GM12878 (cell line): ENCODE measurements at regions not wholly inside any gene's neighbourhood (a gene's known extent, or its start where the extent isn't known, plus 50 kb on each side); places are given as distances from the start of the nearest gene placed in this dataset.

Experiments
- ATAC-seq: fragments of 200-7000 bp; cut with Tn5 transposase; 3 replicates; pipeline ENCODE4 v1.9.1; 2020; ENCODE audit warnings: mild to moderate bottlenecking, moderate library complexity
- BruUV-seq: library from RNA; stranded (reverse); fragments of 400-500 nt; replicated peaks from 2 replicates; lab custom pipeline; 2021; lab: Mats Ljungman, UMichigan
- CTCF ChIA-PET: fragments of 300-600 bp; sonication (Branson Sonifier 250); formaldehyde crosslinking; extraction: SDS; loops from one replicate; lab custom pipeline; 2021; ENCODE audit warnings: inconsistent platforms; lab: Yijun Ruan, JAX
- POLR2A ChIA-PET: fragments of 350-600 bp; formaldehyde crosslinking; extraction: SDS; loops from one replicate; lab custom pipeline; 2021; ENCODE audit warnings: inconsistent platforms; lab: Charles Lee
- RAD21 ChIA-PET: fragments of 300-600 bp; sonication (Branson Sonifier 250); formaldehyde crosslinking; loops from one replicate; lab custom pipeline; 2023; ENCODE audit warnings: antibody characterized with exemption; ENCODE audit not compliant: unreplicated experiment; lab: Charles Lee
- SMC1A ChIA-PET: fragments of 300-600 bp; sonication (Branson Sonifier 250); formaldehyde crosslinking; loops from one replicate; lab custom pipeline; 2023; ENCODE audit not compliant: unreplicated experiment, uncharacterized antibody; lab: Charles Lee
- DNase-seq: peaks from one replicate; pipeline ENCODE4 v3.0.0-alpha.2; 2011; ENCODE audit warnings: low read depth, low spot score
- FAIRE-seq: peaks from 3 replicates; lab custom pipeline; 2011; peaks lifted over from hg19 to GRCh38; lab: Jason Lieb, UNC
- H2AFZ ChIP-seq: 2 replicates; pipeline ENCODE4 v1.6.0; 2011; ENCODE audit warnings: low read depth, low read length, control low read depth; ENCODE audit not compliant: control insufficient read depth
- H3K27ac ChIP-seq: 2 replicates; pipeline ENCODE4 v1.5.1; 2011; ENCODE audit warnings: control low read depth; ENCODE audit not compliant: control insufficient read depth, insufficient read depth
- H3K27me3 ChIP-seq, 2 experiments: replicated peaks in 1 of 2; 2 replicates each; pipeline versions ENCODE4 v1.6.0 to v1.6.1; 2011; ENCODE audit warnings: low read length in 1 of 2; ENCODE audit not compliant: control insufficient read depth in 2 of 2, insufficient read depth in 2 of 2
- H3K36me3 ChIP-seq, 2 experiments: 2 replicates each; pipeline ENCODE4 v1.5.1; 2011; ENCODE audit warnings: low read length in 1 of 2; ENCODE audit not compliant: control insufficient read depth in 2 of 2, insufficient read depth in 2 of 2
- H3K4me1 ChIP-seq: 2 replicates; pipeline ENCODE4 v1.6.1; 2011; ENCODE audit warnings: mild to moderate bottlenecking, low read length, moderate library complexity, mixed read lengths; ENCODE audit not compliant: control insufficient read depth, insufficient read depth
- H3K4me2 ChIP-seq: 2 replicates; pipeline ENCODE4 v1.6.0; 2011; ENCODE audit warnings: control low read depth; ENCODE audit not compliant: control insufficient read depth, insufficient read depth
- H3K4me3 ChIP-seq: fragments of 200-600 bp; sonication (generic); 2 replicates; pipeline ENCODE4 v1.5.1; 2016
- H3K79me2 ChIP-seq: 2 replicates; pipeline ENCODE4 v1.6.0; 2011; ENCODE audit warnings: low read length; ENCODE audit not compliant: control insufficient read depth, insufficient read depth
- H3K9ac ChIP-seq: 2 replicates; pipeline ENCODE4 v1.8.0; 2011; ENCODE audit warnings: low read length, control low read depth, mixed read lengths; ENCODE audit not compliant: control insufficient read depth, insufficient read depth
- H3K9me3 ChIP-seq: replicated peaks from 3 replicates; pipeline ENCODE4 v1.5.1; 2011; ENCODE audit warnings: mild to moderate bottlenecking, low read length; ENCODE audit not compliant: control insufficient read depth, insufficient read depth
- H4K20me1 ChIP-seq: 2 replicates; pipeline ENCODE4 v1.6.0; 2011; ENCODE audit not compliant: control insufficient read depth, insufficient read depth
- CBFB ChIP-seq: IDR thresholded peaks from 2 replicates; pipeline ENCODE4 v1.6.1; 2016; ENCODE audit warnings: antibody characterized with exemption, low read depth
- CHD2 ChIP-seq: IDR thresholded peaks from 2 replicates; pipeline ENCODE4 v1.6.1; 2011; ENCODE audit warnings: low read depth, low read length, improper control_type of control experiment, borderline replicate concordance
- HCFC1 ChIP-seq: fragments of 150-350 bp; IDR thresholded peaks from 2 replicates; pipeline ENCODE4 v1.6.1; 2014; ENCODE audit warnings: low read length
- KLF5 ChIP-seq: fragments of 450-650 bp; IDR thresholded peaks from 2 replicates; pipeline ENCODE4 v1.6.1; 2014; ENCODE audit warnings: mild to moderate bottlenecking; ENCODE audit not compliant: partially characterized antibody
- MEF2B ChIP-seq: fragments of 450-650 bp; IDR thresholded peaks from 2 replicates; pipeline ENCODE4 v1.6.1; 2018; ENCODE audit warnings: mild to moderate bottlenecking, moderate library complexity; ENCODE audit not compliant: partially characterized antibody, poor library complexity, severe bottlenecking
- NFIC ChIP-seq: IDR thresholded peaks from 2 replicates; pipeline ENCODE4 v1.6.1; 2012; ENCODE audit warnings: low read depth, mild to moderate bottlenecking, inconsistent platforms, low read length, moderate library complexity
- NFXL1 ChIP-seq: fragments of 450-650 bp; IDR thresholded peaks from 2 replicates; pipeline ENCODE4 v1.6.1; 2017; ENCODE audit warnings: antibody characterized with exemption, mild to moderate bottlenecking, borderline replicate concordance
- NFYB ChIP-seq: IDR thresholded peaks from 2 replicates; pipeline ENCODE4 v1.6.1; 2011; ENCODE audit warnings: low read depth, mild to moderate bottlenecking, low read length, improper control_type of control experiment, moderate library complexity; ENCODE audit not compliant: insufficient read depth
- RUNX3 ChIP-seq: IDR thresholded peaks from 2 replicates; pipeline ENCODE4 v1.6.1; 2012; ENCODE audit warnings: low read length, inconsistent platforms
- TCF7 ChIP-seq: IDR thresholded peaks from 2 replicates; pipeline ENCODE4 v1.6.1; 2014; ENCODE audit warnings: antibody characterized with exemption, borderline replicate concordance
- WRNIP1 ChIP-seq: IDR thresholded peaks from 2 replicates; pipeline ENCODE4 v1.6.1; 2011; ENCODE audit warnings: low read depth, low read length, improper control_type of control experiment, borderline replicate concordance
- ZSCAN29 ChIP-seq: fragments of 450-650 bp; IDR thresholded peaks from 2 replicates; pipeline ENCODE4 v1.6.1; 2017; ENCODE audit warnings: mild to moderate bottlenecking, moderate library complexity
- WGBS: methylation state at CpG from one replicate; pipeline ENCODE4 v1.1.6; 2016; ENCODE audit warnings: low lambda C conversion rate; ENCODE audit not compliant: insufficient replicate concordance, insufficient coverage; ENCODE audit errors: missing lambda C conversion rate; 5-methylcytosine and 5-hydroxymethylcytosine counted together
- in situ Hi-C: fragments of 300-500 bp; cut with MboI; formaldehyde crosslinking; loops from 9 replicates; pipeline ENCODE4 v1.14.3; 2018; ENCODE audit warnings: mixed read lengths
- intact Hi-C: fragments of 100-400 bp; cut with micrococcal nuclease; formaldehyde crosslinking; loops from one replicate; pipeline ENCODE4 v1.14.2; 2022; ENCODE audit not compliant: unreplicated experiment
- TF ChIP-seq, protein P1 (sequence below): fragments of 150-350 bp; IDR thresholded peaks from 2 replicates; pipeline ENCODE4 v1.6.1; 2016; ENCODE audit warnings: low read depth, low read length
- TF ChIP-seq, protein P2 (sequence below): fragments of 450-650 bp; IDR thresholded peaks from 2 replicates; pipeline ENCODE4 v1.6.1; 2017; ENCODE audit warnings: mild to moderate bottlenecking, moderate library complexity
- TF ChIP-seq, protein P3 (sequence below): fragments of 450-650 bp; IDR thresholded peaks from 2 replicates; pipeline ENCODE4 v1.6.1; 2018; ENCODE audit warnings: mild to moderate bottlenecking, low read depth, moderate library complexity; ENCODE audit not compliant: partially characterized antibody

DNA sequence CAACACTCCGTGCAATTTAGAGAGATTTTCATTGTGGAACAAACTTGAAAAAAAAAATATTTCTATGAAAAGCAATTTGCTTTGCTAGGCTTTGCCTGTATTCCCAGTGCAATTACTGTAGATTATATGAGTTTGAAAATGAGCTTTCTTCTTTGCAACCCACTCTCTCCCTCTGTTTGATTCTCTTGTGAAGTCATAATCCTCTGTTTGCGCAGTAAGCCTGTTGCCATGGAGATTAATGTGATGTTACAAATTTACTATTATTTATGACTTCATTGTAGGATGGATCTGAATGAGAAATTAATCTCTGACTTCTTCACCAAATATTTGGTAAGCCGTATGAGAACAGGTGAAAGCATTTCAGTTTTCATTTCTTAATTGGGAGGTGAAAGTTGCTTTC, 320.3 kb downstream of the SPATA31D1 start (continued):
- TF ChIP-seq RUNX3 = no peak
- no peak for TF ChIP-seq CHD2

DNA sequence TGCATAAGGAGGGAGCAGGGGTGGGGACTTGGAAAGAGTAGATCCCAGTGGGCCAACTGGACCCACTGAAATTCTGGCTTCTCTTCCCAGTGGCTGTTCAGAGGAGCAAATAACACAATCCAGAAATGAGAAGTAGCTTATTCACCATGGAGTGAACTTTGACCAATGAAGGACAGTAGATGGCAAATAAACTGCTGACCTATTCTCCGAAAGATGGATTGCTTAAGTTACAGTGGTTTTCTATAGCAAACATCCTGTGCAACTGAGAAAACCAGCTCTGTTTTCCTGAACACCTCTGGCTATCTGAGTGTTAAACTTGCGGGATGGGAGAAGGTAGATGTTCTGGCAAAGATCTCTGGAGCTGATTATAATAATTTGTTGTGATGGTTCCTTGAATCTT, 325.1 kb downstream of the SPATA31D1 start:
- in situ Hi-C loops (no loop called here), intact Hi-C loops (no loop called here)
- RAD21 ChIA-PET = no interaction called here
- POLR2A ChIA-PET = no interaction called here
- Histone ChIP-seq H3K36me3 (no peaks in the 10 kb centered on the region), H3K27ac (no peak overlapping the region), H3K4me1 (no peaks in the 10 kb centered on the region), H3K4me3 (no peak overlapping the region), H2AFZ (no peak overlapping the region), H4K20me1 (no peaks in the 10 kb centered on the region), H3K9ac (no peak overlapping the region), H3K4me2 (no peak overlapping the region), H3K9me3 (no peaks in the 10 kb centered on the region), H3K27me3 (no peaks in the 10 kb centered on the region), H3K79me2 (no peaks in the 10 kb centered on the region)
- 14% methylated on average over 2 of the region's 2 CpGs for WGBS
- CTCF ChIA-PET = no interaction called here
- SMC1A ChIA-PET = no interaction called here
- ATAC-seq (no peak), FAIRE-seq (no peak), DNase-seq (no peak)
- BruUV-seq = no TSS peak
- TF ChIP-seq WRNIP1 (no peak), NFYB (no peak), HCFC1 (no peak), CBFB (no peak), NFIC (no peak), MEF2B (no peak), KLF5 (no peak), NFXL1 (no peak), ZSCAN29 (no peak), TCF7 (no peak)
- TF ChIP-seq, protein P1, sequence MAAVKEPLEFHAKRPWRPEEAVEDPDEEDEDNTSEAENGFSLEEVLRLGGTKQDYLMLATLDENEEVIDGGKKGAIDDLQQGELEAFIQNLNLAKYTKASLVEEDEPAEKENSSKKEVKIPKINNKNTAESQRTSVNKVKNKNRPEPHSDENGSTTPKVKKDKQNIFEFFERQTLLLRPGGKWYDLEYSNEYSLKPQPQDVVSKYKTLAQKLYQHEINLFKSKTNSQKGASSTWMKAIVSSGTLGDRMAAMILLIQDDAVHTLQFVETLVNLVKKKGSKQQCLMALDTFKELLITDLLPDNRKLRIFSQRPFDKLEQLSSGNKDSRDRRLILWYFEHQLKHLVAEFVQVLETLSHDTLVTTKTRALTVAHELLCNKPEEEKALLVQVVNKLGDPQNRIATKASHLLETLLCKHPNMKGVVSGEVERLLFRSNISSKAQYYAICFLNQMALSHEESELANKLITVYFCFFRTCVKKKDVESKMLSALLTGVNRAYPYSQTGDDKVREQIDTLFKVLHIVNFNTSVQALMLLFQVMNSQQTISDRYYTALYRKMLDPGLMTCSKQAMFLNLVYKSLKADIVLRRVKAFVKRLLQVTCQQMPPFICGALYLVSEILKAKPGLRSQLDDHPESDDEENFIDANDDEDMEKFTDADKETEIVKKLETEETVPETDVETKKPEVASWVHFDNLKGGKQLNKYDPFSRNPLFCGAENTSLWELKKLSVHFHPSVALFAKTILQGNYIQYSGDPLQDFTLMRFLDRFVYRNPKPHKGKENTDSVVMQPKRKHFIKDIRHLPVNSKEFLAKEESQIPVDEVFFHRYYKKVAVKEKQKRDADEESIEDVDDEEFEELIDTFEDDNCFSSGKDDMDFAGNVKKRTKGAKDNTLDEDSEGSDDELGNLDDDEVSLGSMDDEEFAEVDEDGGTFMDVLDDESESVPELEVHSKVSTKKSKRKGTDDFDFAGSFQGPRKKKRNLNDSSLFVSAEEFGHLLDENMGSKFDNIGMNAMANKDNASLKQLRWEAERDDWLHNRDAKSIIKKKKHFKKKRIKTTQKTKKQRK = no peak
- TF ChIP-seq, protein P2, sequence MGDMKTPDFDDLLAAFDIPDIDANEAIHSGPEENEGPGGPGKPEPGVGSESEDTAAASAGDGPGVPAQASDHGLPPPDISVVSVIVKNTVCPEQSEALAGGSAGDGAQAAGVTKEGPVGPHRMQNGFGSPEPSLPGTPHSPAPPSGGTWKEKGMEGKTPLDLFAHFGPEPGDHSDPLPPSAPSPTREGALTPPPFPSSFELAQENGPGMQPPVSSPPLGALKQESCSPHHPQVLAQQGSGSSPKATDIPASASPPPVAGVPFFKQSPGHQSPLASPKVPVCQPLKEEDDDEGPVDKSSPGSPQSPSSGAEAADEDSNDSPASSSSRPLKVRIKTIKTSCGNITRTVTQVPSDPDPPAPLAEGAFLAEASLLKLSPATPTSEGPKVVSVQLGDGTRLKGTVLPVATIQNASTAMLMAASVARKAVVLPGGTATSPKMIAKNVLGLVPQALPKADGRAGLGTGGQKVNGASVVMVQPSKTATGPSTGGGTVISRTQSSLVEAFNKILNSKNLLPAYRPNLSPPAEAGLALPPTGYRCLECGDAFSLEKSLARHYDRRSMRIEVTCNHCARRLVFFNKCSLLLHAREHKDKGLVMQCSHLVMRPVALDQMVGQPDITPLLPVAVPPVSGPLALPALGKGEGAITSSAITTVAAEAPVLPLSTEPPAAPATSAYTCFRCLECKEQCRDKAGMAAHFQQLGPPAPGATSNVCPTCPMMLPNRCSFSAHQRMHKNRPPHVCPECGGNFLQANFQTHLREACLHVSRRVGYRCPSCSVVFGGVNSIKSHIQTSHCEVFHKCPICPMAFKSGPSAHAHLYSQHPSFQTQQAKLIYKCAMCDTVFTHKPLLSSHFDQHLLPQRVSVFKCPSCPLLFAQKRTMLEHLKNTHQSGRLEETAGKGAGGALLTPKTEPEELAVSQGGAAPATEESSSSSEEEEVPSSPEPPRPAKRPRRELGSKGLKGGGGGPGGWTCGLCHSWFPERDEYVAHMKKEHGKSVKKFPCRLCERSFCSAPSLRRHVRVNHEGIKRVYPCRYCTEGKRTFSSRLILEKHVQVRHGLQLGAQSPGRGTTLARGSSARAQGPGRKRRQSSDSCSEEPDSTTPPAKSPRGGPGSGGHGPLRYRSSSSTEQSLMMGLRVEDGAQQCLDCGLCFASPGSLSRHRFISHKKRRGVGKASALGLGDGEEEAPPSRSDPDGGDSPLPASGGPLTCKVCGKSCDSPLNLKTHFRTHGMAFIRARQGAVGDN = no peak
- TF ChIP-seq, protein P3, sequence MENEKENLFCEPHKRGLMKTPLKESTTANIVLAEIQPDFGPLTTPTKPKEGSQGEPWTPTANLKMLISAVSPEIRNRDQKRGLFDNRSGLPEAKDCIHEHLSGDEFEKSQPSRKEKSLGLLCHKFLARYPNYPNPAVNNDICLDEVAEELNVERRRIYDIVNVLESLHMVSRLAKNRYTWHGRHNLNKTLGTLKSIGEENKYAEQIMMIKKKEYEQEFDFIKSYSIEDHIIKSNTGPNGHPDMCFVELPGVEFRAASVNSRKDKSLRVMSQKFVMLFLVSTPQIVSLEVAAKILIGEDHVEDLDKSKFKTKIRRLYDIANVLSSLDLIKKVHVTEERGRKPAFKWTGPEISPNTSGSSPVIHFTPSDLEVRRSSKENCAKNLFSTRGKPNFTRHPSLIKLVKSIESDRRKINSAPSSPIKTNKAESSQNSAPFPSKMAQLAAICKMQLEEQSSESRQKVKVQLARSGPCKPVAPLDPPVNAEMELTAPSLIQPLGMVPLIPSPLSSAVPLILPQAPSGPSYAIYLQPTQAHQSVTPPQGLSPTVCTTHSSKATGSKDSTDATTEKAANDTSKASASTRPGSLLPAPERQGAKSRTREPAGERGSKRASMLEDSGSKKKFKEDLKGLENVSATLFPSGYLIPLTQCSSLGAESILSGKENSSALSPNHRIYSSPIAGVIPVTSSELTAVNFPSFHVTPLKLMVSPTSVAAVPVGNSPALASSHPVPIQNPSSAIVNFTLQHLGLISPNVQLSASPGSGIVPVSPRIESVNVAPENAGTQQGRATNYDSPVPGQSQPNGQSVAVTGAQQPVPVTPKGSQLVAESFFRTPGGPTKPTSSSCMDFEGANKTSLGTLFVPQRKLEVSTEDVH = no peak
